Lower leg skin (tissue), 4 donors: ENCODE measurements at regions not wholly inside any gene's neighbourhood (a gene's known extent, or its start where the extent isn't known, plus 50 kb on each side); places are given as distances from the start of the nearest gene placed in this dataset.

Experiments used
- DNase-seq, 2 donors: peaks; one replicate each; pipeline ENCODE4 v3.0.0-alpha.2; 2019; ENCODE audit warnings: low spot score in 2 of 2
- H3K4me3 ChIP-seq: fragments of 200-600 bp; sonication (generic); 2 replicates; pipeline ENCODE4 v1.5.1; 2017; ENCODE audit warnings: mild to moderate bottlenecking, low read depth; ENCODE audit not compliant: poor library complexity, severe bottlenecking
- POLR2A ChIP-seq, 2 donors: fragments of 450-650 bp; IDR thresholded peaks; one replicate each; pipeline ENCODE4 v1.6.1; 2016 to 2017; ENCODE audit warnings: antibody characterized with exemption in 2 of 2, mild to moderate bottlenecking in 1 of 2, moderate library complexity in 1 of 2
- WGBS, 2 donors: methylation state at CpG; one replicate each; pipeline ENCODE4 v1.1.5; 2018; 5-methylcytosine and 5-hydroxymethylcytosine counted together
- intact Hi-C: fragments of 100-400 bp; cut with DNase I; formaldehyde crosslinking; loops from one replicate; pipeline ENCODE4 v1.15.0; 2023; ENCODE audit warnings: low total_unique reads
- TF ChIP-seq, protein P1 (sequence below), 3 donors: fragments of 450-650 bp; IDR thresholded peaks; one replicate each; pipeline ENCODE4 v1.5.1; 2016; ENCODE audit warnings: antibody characterized with exemption in 3 of 3, mild to moderate bottlenecking in 3 of 3, moderate library complexity in 2 of 3

DNA sequence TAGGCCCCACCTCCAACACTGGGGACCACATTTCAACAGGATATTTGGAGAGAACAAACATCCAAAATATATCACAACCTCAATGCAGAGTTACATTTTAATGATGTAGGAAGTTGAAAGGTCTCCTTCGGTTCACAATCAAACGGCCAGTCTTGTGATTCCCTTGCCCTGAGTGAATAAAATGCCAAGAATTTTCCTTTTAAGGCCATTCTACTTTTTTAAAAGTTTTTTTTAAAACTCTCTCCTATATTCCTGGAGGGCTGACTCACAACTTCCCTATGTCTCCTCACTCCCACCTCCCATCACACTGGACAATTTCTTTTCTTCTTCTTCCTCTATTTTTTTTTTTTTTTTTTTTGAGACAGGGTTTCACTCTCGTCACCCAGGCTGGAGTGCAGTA, 693.6 kb upstream of the AUTS2 start:
- TF ChIP-seq, protein P1, sequence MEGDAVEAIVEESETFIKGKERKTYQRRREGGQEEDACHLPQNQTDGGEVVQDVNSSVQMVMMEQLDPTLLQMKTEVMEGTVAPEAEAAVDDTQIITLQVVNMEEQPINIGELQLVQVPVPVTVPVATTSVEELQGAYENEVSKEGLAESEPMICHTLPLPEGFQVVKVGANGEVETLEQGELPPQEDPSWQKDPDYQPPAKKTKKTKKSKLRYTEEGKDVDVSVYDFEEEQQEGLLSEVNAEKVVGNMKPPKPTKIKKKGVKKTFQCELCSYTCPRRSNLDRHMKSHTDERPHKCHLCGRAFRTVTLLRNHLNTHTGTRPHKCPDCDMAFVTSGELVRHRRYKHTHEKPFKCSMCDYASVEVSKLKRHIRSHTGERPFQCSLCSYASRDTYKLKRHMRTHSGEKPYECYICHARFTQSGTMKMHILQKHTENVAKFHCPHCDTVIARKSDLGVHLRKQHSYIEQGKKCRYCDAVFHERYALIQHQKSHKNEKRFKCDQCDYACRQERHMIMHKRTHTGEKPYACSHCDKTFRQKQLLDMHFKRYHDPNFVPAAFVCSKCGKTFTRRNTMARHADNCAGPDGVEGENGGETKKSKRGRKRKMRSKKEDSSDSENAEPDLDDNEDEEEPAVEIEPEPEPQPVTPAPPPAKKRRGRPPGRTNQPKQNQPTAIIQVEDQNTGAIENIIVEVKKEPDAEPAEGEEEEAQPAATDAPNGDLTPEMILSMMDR (IDR thresholded peaks at IDR 0.05): no peak
- TF ChIP-seq POLR2A (IDR thresholded peaks at IDR 0.05): no peak

DNA sequence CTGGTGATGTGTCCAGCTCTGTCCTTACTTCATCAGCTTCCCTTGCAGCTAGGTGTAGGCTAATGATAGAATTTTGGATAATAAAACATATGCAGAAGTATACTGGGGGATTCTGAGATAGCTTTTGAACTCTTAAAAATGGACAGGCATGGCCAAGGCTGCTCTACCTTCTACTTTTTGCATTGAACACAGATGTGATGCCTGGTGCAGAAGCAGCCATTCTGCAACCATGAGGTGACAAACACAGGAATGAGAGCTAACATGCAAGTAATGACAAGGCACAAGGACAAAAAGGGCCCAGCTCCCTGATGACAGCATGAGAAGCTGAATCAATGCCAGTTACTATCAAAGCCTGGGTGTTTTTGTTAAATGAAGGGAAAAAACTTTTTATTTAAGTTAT, 686.5 kb upstream of the AUTS2 start:
- intact Hi-C loops: no loop called here
- TF ChIP-seq, protein P1 (IDR thresholded peaks at IDR 0.05): no peak
- no peak for TF ChIP-seq POLR2A (IDR thresholded peaks at IDR 0.05)
- H3K4me3 ChIP-seq: no peak overlapping the region
- no peak for DNase-seq

More for the DNA sequence above, 693.6 kb upstream of the AUTS2 start:
- WGBS, 2 donors: 68 to 78% methylated on average over 2 to 3 of the region's 3 CpGs
- intact Hi-C loops: no loop called here
- DNase-seq: no peak
- H3K4me3 ChIP-seq: no peak overlapping the region

DNA sequence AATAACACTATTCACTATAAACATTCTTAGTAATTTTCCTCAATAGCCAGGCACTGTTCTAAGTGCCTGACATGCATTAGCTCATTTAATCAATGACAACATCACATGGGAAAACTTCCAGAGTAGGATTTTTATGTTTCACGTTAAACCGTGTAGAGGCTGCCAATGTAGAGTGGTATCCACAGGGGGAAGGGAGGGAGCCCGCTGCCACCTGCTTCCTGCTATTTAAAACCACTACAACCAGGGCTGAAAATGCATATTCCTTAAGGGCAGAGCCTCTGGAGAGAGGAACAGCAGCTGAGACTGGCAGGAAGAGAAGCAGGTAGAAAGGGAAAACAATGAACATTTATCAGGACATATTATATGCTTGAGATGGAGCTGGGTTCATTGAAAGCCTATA, 684.3 kb upstream of the AUTS2 start:
- intact Hi-C loops: no loop called here
- TF ChIP-seq, protein P1 (IDR thresholded peaks at IDR 0.05): no peak
- TF ChIP-seq POLR2A (IDR thresholded peaks at IDR 0.05): no peak
- WGBS, 2 donors: 28 to 29% methylated on average over 3 of the region's 3 CpGs
- no peak overlapping the region for H3K4me3 ChIP-seq
- no peak for DNase-seq

DNA sequence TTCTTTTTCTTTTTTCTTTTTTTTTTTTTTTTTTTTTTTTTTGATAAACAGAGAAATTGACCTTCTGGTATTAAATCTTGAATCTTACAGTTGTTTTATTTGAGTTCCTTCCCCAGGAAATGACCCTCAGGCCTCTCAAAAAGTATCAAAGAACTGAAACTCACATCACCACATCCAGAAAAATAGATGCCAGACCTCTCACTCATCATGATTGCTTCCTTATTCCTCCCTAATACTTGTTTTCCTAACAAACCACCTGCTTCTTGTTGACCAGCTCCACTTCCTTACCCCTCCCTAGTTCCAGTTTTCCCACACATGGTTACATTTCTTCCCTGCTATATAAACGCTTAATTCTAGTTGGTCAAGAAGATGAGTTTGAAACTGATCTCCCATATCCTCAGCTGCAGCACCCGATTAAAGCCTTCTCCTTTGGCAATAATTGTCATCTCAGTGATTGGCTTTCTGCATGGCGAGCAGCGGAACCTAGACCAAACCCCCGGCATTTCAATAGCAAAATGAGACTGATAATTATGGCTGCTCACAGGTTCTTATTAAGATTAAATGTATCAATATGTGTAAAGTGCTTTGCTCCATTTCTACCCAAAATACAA, 681.1 kb upstream of the AUTS2 start:
- intact Hi-C loops: no loop called here
- WGBS, 2 donors: 86 to 90% methylated on average over 5 of the region's 5 CpGs
- no peak for TF ChIP-seq POLR2A (IDR thresholded peaks at IDR 0.05)
- TF ChIP-seq, protein P1 (IDR thresholded peaks at IDR 0.05): no peak
- DNase-seq: no peak
- no peak overlapping the region for H3K4me3 ChIP-seq

DNA sequence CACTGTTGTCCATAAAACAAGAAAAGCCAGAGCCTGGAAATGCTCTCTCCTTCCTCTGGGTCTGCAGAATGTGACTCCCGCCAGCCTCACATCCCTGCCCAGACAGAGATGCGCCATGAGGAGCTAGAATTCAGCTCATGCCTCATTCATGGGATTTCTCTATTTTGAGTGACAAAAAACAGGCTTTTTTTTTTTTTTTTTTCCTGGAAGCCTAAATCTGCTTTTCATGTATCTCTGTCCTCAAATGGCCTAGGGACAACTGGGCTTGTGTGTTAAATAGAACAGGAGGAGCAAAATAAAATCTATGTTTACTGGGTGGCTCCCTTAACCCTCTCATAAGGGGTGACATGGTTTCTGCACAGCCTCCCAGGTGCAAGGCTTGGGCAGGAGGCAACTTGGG, 679.7 kb upstream of the AUTS2 start:
- 84 to 89% methylated on average over 2 of the region's 2 CpGs for WGBS, 2 donors
- no peak for DNase-seq
- intact Hi-C loops: no loop called here
- H3K4me3 ChIP-seq: no peak overlapping the region
- TF ChIP-seq, protein P1 (IDR thresholded peaks at IDR 0.05): no peak
- no peak for TF ChIP-seq POLR2A (IDR thresholded peaks at IDR 0.05)

DNA sequence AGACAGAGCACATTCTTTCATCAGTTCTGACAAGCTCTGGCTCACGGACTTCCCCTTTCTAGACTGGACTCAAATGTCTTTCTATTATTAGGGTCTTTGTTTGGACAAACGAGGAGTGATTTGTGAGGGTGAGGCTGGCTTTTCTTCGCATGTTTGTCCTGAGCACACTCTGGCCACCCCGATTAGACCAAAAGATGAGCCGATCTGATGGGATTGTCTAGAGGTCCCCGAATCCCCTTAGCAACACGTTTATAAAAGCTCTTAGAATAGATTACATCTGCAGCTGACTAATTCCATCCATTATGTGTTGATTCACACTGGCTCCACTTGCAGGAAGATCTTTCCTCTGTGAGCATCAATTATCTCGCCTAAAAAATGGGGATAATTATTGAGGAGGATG, 675.4 kb upstream of the AUTS2 start:
- H3K4me3 ChIP-seq: no peak overlapping the region
- DNase-seq: no peak
- no peak for TF ChIP-seq POLR2A (IDR thresholded peaks at IDR 0.05)
- TF ChIP-seq, protein P1 (IDR thresholded peaks at IDR 0.05): no peak
- WGBS, 2 donors: 65 to 72% methylated on average over 8 of the region's 8 CpGs
- intact Hi-C loops: no loop called here
